IPS DF 19.7 (cell line): ENCODE measurements at regions not wholly inside any gene's neighbourhood (a gene's known extent, or its start where the extent isn't known, plus 50 kb on each side); places are given as distances from the start of the nearest gene placed in this dataset.

Experiments
- DNase-seq: peaks from one replicate; pipeline ENCODE4 v3.0.0-alpha.2; 2013; ENCODE audit warnings: low read depth, low spot score

GRCh38 chr3:178385280-178385952 lies 150.8 kb upstream of the KCNMB2 start:
- DNase-seq: no peak

- DNase-seq: no peak
These were observed 149.8 kb upstream of the KCNMB2 start for GRCh38 chr3:178386401-178386800.

- DNase-seq: no peak
These were observed 149.4 kb upstream of the KCNMB2 start for GRCh38 chr3:178386880-178387279.

- DNase-seq: no peak
These were observed 147.8 kb upstream of the KCNMB2 start for GRCh38 chr3:178388473-178388872.

GRCh38 chr3:178389258-178389657 lies 147.0 kb upstream of the KCNMB2 start:
- DNase-seq: no peak

GRCh38 chr3:178392511-178392926 lies 143.7 kb upstream of the KCNMB2 start:
- no peak for DNase-seq

- DNase-seq: no peak
These were observed 143.1 kb upstream of the KCNMB2 start for GRCh38 chr3:178393146-178393545.

GRCh38 chr3:178393824-178394223 lies 142.4 kb upstream of the KCNMB2 start:
- DNase-seq: no peak

GRCh38 chr3:178396318-178396717 lies 139.9 kb upstream of the KCNMB2 start:
- DNase-seq: no peak

GRCh38 chr3:178397202-178397601 lies 139.0 kb upstream of the KCNMB2 start:
- DNase-seq: no peak

- DNase-seq: no peak
These were observed 138.4 kb upstream of the KCNMB2 start for GRCh38 chr3:178397836-178398235.

- DNase-seq: no peak
These were observed 131.3 kb upstream of the KCNMB2 start for GRCh38 chr3:178404961-178405360.

GRCh38 chr3:178405531-178405930 lies 130.7 kb upstream of the KCNMB2 start:
- no peak for DNase-seq

GRCh38 chr3:178406206-178406605 lies 130.0 kb upstream of the KCNMB2 start:
- DNase-seq: no peak

GRCh38 chr3:178415384-178415783 lies 120.9 kb upstream of the KCNMB2 start:
- DNase-seq: no peak

GRCh38 chr3:178417736-178418135 lies 118.5 kb upstream of the KCNMB2 start:
- DNase-seq: no peak

GRCh38 chr3:178419071-178419470 lies 117.2 kb upstream of the KCNMB2 start:
- DNase-seq: no peak

- no peak for DNase-seq
These were observed 116.2 kb upstream of the KCNMB2 start for GRCh38 chr3:178420033-178420432.

- DNase-seq: no peak
These were observed 115.2 kb upstream of the KCNMB2 start for GRCh38 chr3:178421069-178421468.

- DNase-seq: no peak
These were observed 113.8 kb upstream of the KCNMB2 start for GRCh38 chr3:178422406-178422805.

- no peak for DNase-seq
These were observed 108.2 kb upstream of the KCNMB2 start for GRCh38 chr3:178428037-178428436.

GRCh38 chr3:178434206-178434805 lies 101.9 kb upstream of the KCNMB2 start:
- no peak for DNase-seq

GRCh38 chr3:178435575-178435974 lies 100.7 kb upstream of the KCNMB2 start:
- no peak for DNase-seq

GRCh38 chr3:178436773-178437172 lies 99.5 kb upstream of the KCNMB2 start:
- no peak for DNase-seq
